Gastroesophageal sphincter (tissue), 4 donors: ENCODE measurements at regions not wholly inside any gene's neighbourhood (a gene's known extent, or its start where the extent isn't known, plus 50 kb on each side); places are given as distances from the start of the nearest gene placed in this dataset.

Experiments
- ATAC-seq: fragments of 150-250 bp; one replicate; pipeline ENCODE4 v1.9.1; 2016; ENCODE audit warnings: mild to moderate bottlenecking, moderate library complexity
- H3K27ac ChIP-seq, 4 donors: fragments of 200-600 bp; sonication (generic) in 3 of 4; 1 replicate in 3 of 4; 2 replicates in 1 of 4; pipeline ENCODE4 v1.5.1; 2016 to 2019
- H3K27me3 ChIP-seq: fragments of 200-600 bp; sonication (generic); one replicate; pipeline ENCODE4 v1.5.1; 2019
- H3K36me3 ChIP-seq, 2 donors: fragments of 200-600 bp; sonication (generic); one replicate each; pipeline ENCODE4 v1.5.1; 2019; ENCODE audit warnings: control low read depth in 1 of 2
- H3K4me1 ChIP-seq, 3 donors: fragments of 200-600 bp; sonication (generic); 1 replicate in 2 of 3; 2 replicates in 1 of 3; pipeline ENCODE4 v1.5.1; 2016 to 2019; ENCODE audit warnings: control low read depth in 2 of 3
- H3K4me3 ChIP-seq, 2 donors: fragments of 200-600 bp; sonication (generic); one replicate each; pipeline ENCODE4 v1.5.1; 2019; ENCODE audit warnings: mild to moderate bottlenecking in 1 of 2, moderate library complexity in 1 of 2
- H3K9me3 ChIP-seq, 3 donors: fragments of 200-600 bp; sonication (generic); one replicate each; pipeline ENCODE4 v1.5.1; 2017 to 2019; ENCODE audit warnings: control low read depth in 2 of 3
- EP300 ChIP-seq: sonication (generic); formaldehyde crosslinking; IDR thresholded peaks from one replicate; pipeline ENCODE4 v1.6.1; 2017; ENCODE audit warnings: antibody characterized with exemption, mild to moderate bottlenecking
- POLR2A ChIP-seq, 2 donors: fragments of 450-650 bp; IDR thresholded peaks; one replicate each; pipeline ENCODE4 v1.6.1; 2017; ENCODE audit warnings: antibody characterized with exemption in 2 of 2, mild to moderate bottlenecking in 2 of 2, moderate library complexity in 1 of 2
- POLR2AphosphoS5 ChIP-seq: sonication (generic); formaldehyde crosslinking; IDR thresholded peaks from one replicate; pipeline ENCODE4 v1.6.1; 2017; ENCODE audit warnings: antibody characterized with exemption
- WGBS, 2 donors: methylation state at CpG; one replicate each; pipeline ENCODE4 v1.1.5; 2018; ENCODE audit warnings: low coverage in 1 of 2; 5-methylcytosine and 5-hydroxymethylcytosine counted together
- TF ChIP-seq, protein P1 (sequence below), 4 experiments: fragments of 200-600 bp in 2 of 4; fragments of 450-650 bp in 2 of 4; sonication (generic) in 1 of 4; IDR thresholded peaks; one replicate each; pipeline ENCODE4 v1.5.1; 2017 to 2019; ENCODE audit warnings: antibody characterized with exemption in 4 of 4, mild to moderate bottlenecking in 2 of 4, moderate library complexity in 2 of 4

DNA sequence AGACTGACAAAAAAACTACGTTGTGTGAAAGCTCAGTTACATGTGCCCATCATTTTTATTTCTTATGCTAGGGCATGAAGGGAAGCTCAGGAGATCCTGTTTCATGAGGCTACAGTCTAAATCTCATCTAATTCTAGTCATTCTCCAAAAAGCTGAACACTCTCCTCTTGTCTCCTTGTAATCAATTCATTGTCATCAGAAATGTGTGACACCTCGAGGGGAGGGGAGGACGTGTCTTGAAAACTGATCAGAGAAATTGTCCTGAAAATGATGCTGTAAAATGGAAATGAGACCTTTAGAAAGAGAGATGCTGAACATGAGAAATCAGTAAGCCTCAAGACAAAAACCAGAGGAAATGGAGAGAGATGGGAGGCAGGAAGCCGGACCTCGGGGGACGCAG lies 103.4 kb downstream of the DAD1 start:
- TF ChIP-seq EP300 (no peak), POLR2A (IDR thresholded peaks at IDR 0.05) (no peak), POLR2AphosphoS5 (no peak)
- TF ChIP-seq, protein P1, sequence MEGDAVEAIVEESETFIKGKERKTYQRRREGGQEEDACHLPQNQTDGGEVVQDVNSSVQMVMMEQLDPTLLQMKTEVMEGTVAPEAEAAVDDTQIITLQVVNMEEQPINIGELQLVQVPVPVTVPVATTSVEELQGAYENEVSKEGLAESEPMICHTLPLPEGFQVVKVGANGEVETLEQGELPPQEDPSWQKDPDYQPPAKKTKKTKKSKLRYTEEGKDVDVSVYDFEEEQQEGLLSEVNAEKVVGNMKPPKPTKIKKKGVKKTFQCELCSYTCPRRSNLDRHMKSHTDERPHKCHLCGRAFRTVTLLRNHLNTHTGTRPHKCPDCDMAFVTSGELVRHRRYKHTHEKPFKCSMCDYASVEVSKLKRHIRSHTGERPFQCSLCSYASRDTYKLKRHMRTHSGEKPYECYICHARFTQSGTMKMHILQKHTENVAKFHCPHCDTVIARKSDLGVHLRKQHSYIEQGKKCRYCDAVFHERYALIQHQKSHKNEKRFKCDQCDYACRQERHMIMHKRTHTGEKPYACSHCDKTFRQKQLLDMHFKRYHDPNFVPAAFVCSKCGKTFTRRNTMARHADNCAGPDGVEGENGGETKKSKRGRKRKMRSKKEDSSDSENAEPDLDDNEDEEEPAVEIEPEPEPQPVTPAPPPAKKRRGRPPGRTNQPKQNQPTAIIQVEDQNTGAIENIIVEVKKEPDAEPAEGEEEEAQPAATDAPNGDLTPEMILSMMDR (IDR thresholded peaks at IDR 0.05), result no peak
- no peak for ATAC-seq
- Histone ChIP-seq H3K36me3 (no peaks in the 10 kb centered on the region), H3K9me3 (no peaks in the 10 kb centered on the region), H3K4me3 (no peak overlapping the region), H3K27me3 (peaks cover 36% of the 10 kb centered on the region), H3K27ac (no peak overlapping the region), H3K4me1 (peaks cover 0 to 26% (median 0%) of the 10 kb centered on the region in 3 donors)
- 71 to 78% methylated on average over 1 to 4 of the region's 6 CpGs for WGBS, 2 donors

DNA sequence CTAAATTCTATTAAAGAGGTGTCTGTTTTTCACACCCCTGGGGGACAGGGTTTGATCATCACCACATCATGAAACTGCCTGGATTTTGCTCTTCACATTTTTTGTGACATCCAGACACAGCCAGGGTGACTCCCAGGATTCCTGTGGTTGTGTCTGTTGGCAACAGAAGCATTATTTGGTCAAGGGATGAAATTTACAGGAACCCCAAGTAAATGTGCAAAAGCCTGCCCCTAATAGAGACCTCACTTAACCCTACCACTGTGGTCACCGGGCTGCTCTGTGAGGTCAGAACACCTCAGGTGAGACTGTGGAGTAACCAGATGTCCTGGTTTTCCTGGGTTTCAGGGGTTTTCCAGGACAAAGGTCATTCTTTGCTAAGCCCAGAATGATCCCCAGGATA lies 103.8 kb downstream of the DAD1 start:
- WGBS, 2 donors, result 80% methylated on average over 1 of the region's 1 CpG; no CpG with 5 or more reads in 1 of the 2 donors
- Histone ChIP-seq H3K4me3 (no peak overlapping the region), H3K4me1 (peaks cover 0 to 28% (median 0%) of the 10 kb centered on the region in 3 donors), H3K9me3 (no peaks in the 10 kb centered on the region), H3K36me3 (no peaks in the 10 kb centered on the region), H3K27ac (no peak overlapping the region), H3K27me3 (peaks cover 31% of the 10 kb centered on the region)
- ATAC-seq, result no peak
- TF ChIP-seq, protein P1 (IDR thresholded peaks at IDR 0.05), result no peak
- TF ChIP-seq EP300, result no peak
- TF ChIP-seq POLR2A (IDR thresholded peaks at IDR 0.05), result no peak
- TF ChIP-seq POLR2AphosphoS5, result no peak

DNA sequence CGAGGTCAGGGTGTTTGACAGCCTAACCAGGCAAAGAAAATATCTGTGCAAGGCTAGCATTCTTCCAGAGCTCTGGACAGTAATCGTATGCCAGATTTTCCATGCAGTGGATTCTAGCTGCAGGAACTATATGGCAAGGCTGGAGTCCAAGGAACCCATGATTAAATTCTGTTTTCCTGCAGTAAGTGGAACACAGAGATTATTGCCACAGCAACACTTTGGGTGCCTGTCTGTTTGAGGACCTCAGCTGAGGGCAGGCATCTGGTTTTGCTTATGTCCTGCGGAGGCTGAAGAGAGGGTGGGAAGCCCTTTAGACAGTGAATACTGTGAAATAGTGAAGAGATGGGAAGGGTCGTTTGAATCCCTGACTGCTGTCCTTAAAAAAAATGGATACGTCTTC lies 104.4 kb downstream of the DAD1 start:
- Histone ChIP-seq H3K36me3 (no peaks in the 10 kb centered on the region), H3K27ac (no peak overlapping the region), H3K4me1 (peaks cover 0 to 28% (median 0%) of the 10 kb centered on the region in 3 donors), H3K27me3 (peaks cover 26% of the 10 kb centered on the region), H3K4me3 (no peak overlapping the region), H3K9me3 (no peaks in the 10 kb centered on the region)
- 51 to 65% methylated on average over 4 to 5 of the region's 5 CpGs for whole genome bisulfite sequencing, 2 donors
- no peak for TF ChIP-seq POLR2A (IDR thresholded peaks at IDR 0.05)
- TF ChIP-seq EP300, result no peak
- ATAC-seq, result no peak

DNA sequence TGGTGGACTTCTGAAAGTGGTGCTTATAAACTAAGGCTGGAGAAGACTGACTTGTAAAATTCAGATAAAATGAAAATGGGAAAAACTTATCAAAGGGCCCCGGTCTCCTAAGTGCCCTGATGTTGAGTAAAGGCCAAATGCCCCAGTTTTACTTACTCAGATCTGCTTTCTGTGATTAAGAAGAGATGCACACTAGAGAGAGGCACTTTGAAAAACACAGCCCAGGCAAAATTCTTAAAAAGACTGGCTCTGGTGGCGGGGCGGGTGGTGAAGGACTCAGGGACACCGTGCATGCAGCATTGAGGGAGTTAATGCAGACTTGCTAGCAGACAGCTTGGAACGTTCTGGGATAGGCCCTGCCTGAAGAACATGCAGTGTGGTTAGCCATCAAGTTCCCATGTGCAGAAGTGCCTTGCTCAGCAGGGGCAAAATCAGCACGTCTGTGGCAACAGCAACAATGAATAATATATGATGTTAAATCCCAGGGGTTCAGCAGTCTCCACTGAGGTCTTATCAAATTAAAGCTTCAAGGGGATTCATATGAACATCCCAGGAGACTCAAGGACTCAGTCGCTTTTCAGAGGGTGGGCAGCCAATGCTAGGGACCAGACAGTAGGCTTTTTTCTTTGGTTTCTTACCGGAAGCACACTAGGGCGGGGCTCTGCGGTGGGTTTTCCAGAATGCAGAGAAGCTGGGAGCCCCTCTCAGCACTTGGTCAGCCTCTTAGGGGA lies 105.0 kb downstream of the DAD1 start:
- Histone ChIP-seq H3K27ac (no peak overlapping the region), H3K27me3 (peaks cover 23% of the 10 kb centered on the region), H3K4me1 (peaks cover 0 to 23% (median 0%) of the 10 kb centered on the region in 3 donors), H3K4me3 (no peak overlapping the region), H3K36me3 (no peaks in the 10 kb centered on the region), H3K9me3 (no peaks in the 10 kb centered on the region)
- 51 to 80% methylated on average over 4 to 5 of the region's 10 CpGs for WGBS, 2 donors
- no peak for TF ChIP-seq POLR2A (IDR thresholded peaks at IDR 0.05)
- no peak for TF ChIP-seq POLR2AphosphoS5
- TF ChIP-seq, protein P1 (IDR thresholded peaks at IDR 0.05), result no peak
- TF ChIP-seq EP300, result no peak
- no peak for ATAC-seq

DNA sequence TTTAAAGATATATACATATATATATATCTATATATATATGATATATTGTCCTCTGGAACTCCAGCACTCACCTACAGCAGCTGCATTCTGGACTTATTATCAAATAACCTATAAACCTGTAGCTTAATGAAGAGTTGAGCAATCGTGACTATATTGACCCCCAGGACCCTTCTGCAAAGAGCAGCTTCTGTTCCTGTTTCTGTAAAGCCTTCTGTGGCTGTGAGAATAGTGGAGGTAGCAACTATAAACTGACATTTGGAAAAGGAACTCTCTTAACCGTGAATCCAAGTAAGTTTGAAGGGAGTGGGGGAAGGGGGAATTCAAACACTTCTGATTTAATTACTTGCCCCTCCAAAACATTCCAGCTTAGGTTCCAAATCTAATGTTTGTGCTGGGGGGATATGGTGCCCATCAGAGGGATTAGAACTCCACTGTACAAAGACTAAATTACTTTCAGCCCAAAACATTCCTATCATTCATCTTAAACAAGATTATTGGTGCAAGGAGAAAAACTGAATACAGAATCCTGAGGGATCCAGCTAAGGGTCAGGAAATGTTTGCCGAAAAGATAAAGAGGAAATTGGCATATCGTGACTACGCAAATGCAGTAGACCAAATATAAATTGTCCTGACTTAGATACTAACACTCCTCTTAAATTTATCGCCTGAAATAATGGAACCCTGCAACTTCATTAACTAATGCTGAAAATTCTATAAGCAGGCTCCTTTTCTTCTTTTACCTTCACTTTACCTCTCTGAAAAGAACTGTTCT lies 106.1 kb downstream of the DAD1 start:
- TF ChIP-seq POLR2AphosphoS5 (no peak), POLR2A (IDR thresholded peaks at IDR 0.05) (no peak)
- ATAC-seq, result no peak
- peaks cover 0 to 29% (median 0%) of the 10 kb centered on the region in 3 donors for H3K4me1 ChIP-seq
- no peaks in the 10 kb centered on the region for H3K36me3 ChIP-seq
- 64 to 84% methylated on average over 6 of the region's 6 CpGs for WGBS, 2 donors
- peaks cover 15% of the 10 kb centered on the region for H3K27me3 ChIP-seq
- no peak overlapping the region for H3K27ac ChIP-seq
- H3K9me3 ChIP-seq, result no peaks in the 10 kb centered on the region
- H3K4me3 ChIP-seq, result no peak overlapping the region
